Thyroid gland (tissue), 4 donors: ENCODE measurements at regions not wholly inside any gene's neighbourhood (a gene's known extent, or its start where the extent isn't known, plus 50 kb on each side); places are given as distances from the start of the nearest gene placed in this dataset.

Experiments used
- DNase-seq, 2 donors: peaks; one replicate each; pipeline ENCODE4 v3.0.0-alpha.2; 2019
- H3K27ac ChIP-seq, 3 donors: fragments of 200-600 bp; sonication (generic); 1 replicate in 2 of 3; 2 replicates in 1 of 3; pipeline ENCODE4 v1.5.1; 2016 to 2019; ENCODE audit warnings: mild to moderate bottlenecking in 1 of 3, moderate library complexity in 1 of 3
- H3K27me3 ChIP-seq: fragments of 200-600 bp; sonication (generic); one replicate; pipeline ENCODE4 v1.5.1; 2019
- H3K36me3 ChIP-seq, 2 donors: fragments of 200-600 bp; sonication (generic); one replicate each; pipeline ENCODE4 v1.5.1; 2016 to 2019
- H3K4me1 ChIP-seq, 2 donors: fragments of 200-600 bp; sonication (generic); one replicate each; pipeline ENCODE4 v1.5.1; 2017 to 2019
- H3K4me3 ChIP-seq, 3 donors: fragments of 200-600 bp; sonication (generic); replicated peaks in 1 of 3; 1 replicate in 2 of 3; 2 replicates in 1 of 3; pipeline ENCODE4 v1.5.1; 2016; ENCODE audit warnings: mild to moderate bottlenecking in 1 of 3
- H3K9me3 ChIP-seq: fragments of 200-600 bp; sonication (generic); one replicate; pipeline ENCODE4 v1.5.1; 2017
- POLR2A ChIP-seq, 2 donors: fragments of 450-650 bp; IDR thresholded peaks; one replicate each; pipeline ENCODE4 v1.6.1; 2017; ENCODE audit warnings: antibody characterized with exemption in 2 of 2, mild to moderate bottlenecking in 2 of 2, moderate library complexity in 1 of 2
- whole genome bisulfite sequencing, 2 donors: methylation state at CpG; one replicate each; pipeline ENCODE4 v1.1.5; 2017; 5-methylcytosine and 5-hydroxymethylcytosine counted together
- intact Hi-C: fragments of 100-400 bp; cut with DNase I; formaldehyde crosslinking; loops from one replicate; pipeline ENCODE4 v1.15.1; 2023
- TF ChIP-seq, protein P1 (sequence below), 6 experiments: fragments of 200-600 bp in 3 of 6; fragments of 450-650 bp in 3 of 6; sonication (generic) in 3 of 6; IDR thresholded peaks; one replicate each; pipeline ENCODE4 v1.5.1; 2016 to 2019; ENCODE audit warnings: antibody characterized with exemption in 6 of 6, mild to moderate bottlenecking in 2 of 6, inconsistent platforms in 1 of 6, moderate library complexity in 1 of 6

DNA sequence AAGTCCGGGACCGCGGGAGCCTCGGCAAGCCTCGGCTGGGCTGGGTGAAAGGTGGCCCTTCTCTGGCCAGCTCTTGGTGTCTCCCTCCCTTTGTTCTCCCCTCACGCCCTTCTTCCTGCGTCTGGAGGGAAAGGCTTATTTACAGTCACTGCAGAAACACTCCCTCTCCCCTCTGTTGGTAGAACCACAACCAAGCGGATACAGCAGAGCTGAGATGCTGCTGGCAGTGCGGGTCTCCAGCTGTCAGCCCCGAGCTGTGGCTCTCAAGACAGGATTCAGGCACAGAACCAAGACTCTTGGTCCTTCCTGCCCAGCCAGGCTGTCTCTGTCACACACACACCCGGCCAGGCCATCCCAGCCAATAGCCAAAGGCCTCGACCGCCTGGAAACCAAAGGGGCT lies 133.3 kb downstream of the ENGASE start:
- Histone ChIP-seq H3K36me3 (no peaks in the 10 kb centered on the region), H3K4me3 (no peak overlapping the region), H3K4me1 (no peaks in the 10 kb centered on the region), H3K27me3 (no peaks in the 10 kb centered on the region), H3K27ac (no peak overlapping the region), H3K9me3 (no peaks in the 10 kb centered on the region)
- intact Hi-C loops = no loop called here
- DNase-seq = no peak
- 47 to 50% methylated on average over 10 to 11 of the region's 13 CpGs for WGBS, 2 donors
- no peak for TF ChIP-seq POLR2A (IDR thresholded peaks at IDR 0.05)
- TF ChIP-seq, protein P1, sequence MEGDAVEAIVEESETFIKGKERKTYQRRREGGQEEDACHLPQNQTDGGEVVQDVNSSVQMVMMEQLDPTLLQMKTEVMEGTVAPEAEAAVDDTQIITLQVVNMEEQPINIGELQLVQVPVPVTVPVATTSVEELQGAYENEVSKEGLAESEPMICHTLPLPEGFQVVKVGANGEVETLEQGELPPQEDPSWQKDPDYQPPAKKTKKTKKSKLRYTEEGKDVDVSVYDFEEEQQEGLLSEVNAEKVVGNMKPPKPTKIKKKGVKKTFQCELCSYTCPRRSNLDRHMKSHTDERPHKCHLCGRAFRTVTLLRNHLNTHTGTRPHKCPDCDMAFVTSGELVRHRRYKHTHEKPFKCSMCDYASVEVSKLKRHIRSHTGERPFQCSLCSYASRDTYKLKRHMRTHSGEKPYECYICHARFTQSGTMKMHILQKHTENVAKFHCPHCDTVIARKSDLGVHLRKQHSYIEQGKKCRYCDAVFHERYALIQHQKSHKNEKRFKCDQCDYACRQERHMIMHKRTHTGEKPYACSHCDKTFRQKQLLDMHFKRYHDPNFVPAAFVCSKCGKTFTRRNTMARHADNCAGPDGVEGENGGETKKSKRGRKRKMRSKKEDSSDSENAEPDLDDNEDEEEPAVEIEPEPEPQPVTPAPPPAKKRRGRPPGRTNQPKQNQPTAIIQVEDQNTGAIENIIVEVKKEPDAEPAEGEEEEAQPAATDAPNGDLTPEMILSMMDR (IDR thresholded peaks at IDR 0.05) = no peak

DNA sequence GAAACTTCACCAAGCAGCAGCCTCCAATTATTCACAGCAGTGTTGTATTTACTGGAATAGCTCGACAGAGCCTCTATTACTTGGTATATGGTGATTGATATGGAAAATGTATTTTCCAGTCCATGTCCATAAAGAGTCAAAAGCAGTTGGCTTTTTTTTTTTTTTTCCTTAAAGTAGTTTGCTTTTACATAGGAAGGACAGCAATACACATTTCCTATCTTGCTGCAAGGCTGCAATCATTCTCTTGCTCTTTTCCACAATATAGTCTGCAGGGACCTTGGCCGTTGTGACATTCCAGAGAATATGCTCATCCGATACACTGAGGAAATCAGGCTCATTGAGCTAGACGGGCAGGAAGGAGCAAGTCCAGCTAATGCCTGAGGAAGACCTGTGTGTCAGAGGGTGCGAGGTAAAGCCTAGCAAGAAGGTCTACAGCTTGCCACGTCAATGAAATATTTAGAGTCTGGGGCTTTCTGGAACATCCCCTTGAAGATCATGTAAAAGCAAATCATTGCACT lies 131.1 kb downstream of the ENGASE start:
- TF ChIP-seq, protein P1 (IDR thresholded peaks at IDR 0.05) = no peak
- no peak for TF ChIP-seq POLR2A (IDR thresholded peaks at IDR 0.05)
- no peak for DNase-seq
- Histone ChIP-seq H3K4me1 (no peaks in the 10 kb centered on the region), H3K27ac (no peak overlapping the region), H3K9me3 (no peaks in the 10 kb centered on the region), H3K36me3 (no peaks in the 10 kb centered on the region), H3K27me3 (no peaks in the 10 kb centered on the region), H3K4me3 (no peak overlapping the region)
- 72 to 76% methylated on average over 6 of the region's 6 CpGs for WGBS, 2 donors
- intact Hi-C loops = no loop called here

DNA sequence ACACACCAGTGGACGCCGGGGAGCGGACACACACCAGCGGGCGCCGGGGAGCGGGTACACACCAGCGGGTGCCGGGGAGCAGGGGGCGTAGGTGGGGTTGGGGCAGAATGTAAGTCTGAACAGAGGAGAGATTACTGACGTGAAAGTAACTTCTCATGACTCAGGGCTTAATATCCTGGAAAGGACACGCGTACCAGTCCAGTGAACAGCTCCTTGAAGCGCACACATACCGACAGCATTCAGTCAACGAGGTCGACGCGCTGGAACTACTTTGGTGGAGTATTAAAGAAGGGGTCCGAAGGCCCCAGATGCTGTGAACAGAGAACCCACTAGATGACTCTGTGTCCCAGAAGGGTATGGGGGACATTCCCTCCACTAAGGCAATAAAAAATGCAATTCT lies 129.6 kb downstream of the ENGASE start:
- Histone ChIP-seq H3K4me3 (no peak overlapping the region), H3K9me3 (no peaks in the 10 kb centered on the region), H3K27ac (no peak overlapping the region), H3K4me1 (no peaks in the 10 kb centered on the region), H3K27me3 (no peaks in the 10 kb centered on the region), H3K36me3 (no peaks in the 10 kb centered on the region)
- DNase-seq = no peak
- intact Hi-C loops = no loop called here
- WGBS, 2 donors = 72 to 85% methylated on average over 20 of the region's 20 CpGs
- TF ChIP-seq POLR2A (IDR thresholded peaks at IDR 0.05) = no peak
- TF ChIP-seq, protein P1 (IDR thresholded peaks at IDR 0.05) = no peak

DNA sequence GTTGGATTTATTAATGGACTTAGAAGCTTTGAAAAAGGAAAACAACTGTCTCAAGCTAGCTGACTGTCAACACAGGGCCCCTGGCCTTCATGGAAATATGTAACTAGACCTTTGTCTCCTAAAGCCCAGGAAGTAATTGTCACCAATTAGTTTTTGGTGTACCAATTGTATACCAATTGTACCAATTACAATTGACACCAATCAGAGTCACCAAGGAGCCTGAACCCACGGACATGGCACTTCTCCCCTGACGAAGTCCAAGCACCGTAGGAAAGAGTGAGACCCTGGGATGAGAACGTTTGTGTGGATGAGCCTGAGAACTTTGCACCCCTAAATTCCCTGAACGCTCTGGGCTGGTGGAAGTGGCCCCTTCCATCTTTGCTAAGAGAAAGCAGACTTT lies 129.0 kb downstream of the ENGASE start:
- intact Hi-C loops = no loop called here
- Histone ChIP-seq H3K4me1 (no peaks in the 10 kb centered on the region), H3K27ac (no peak overlapping the region), H3K36me3 (no peaks in the 10 kb centered on the region), H3K9me3 (no peaks in the 10 kb centered on the region), H3K27me3 (no peaks in the 10 kb centered on the region), H3K4me3 (no peak overlapping the region)
- DNase-seq = no peak
- WGBS, 2 donors = 86 to 90% methylated on average over 5 of the region's 5 CpGs
- no peak for TF ChIP-seq POLR2A (IDR thresholded peaks at IDR 0.05)
- TF ChIP-seq, protein P1 (IDR thresholded peaks at IDR 0.05) = no peak

DNA sequence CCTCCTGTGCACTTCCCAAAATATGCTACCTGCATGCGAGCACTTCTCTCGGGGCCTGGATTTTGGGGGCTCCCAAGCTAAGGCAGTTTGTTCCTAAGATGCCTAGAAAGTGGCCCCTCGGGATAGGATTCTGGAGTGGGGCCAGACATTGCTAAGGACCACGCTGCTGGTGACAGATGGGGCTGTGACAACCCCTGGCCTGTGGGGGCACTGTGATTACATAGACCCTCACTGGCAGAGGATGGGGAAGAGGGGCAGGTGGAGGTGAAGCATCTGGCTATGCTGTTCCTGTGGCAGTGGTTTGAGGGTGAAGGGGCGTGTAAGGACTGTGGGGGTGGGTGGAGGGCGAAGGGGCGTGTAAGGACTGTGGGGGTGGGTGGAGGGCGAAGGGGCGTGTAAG lies 128.4 kb downstream of the ENGASE start:
- Histone ChIP-seq H3K27ac (no peak overlapping the region), H3K36me3 (no peaks in the 10 kb centered on the region), H3K4me1 (no peaks in the 10 kb centered on the region), H3K9me3 (no peaks in the 10 kb centered on the region), H3K4me3 (no peak overlapping the region), H3K27me3 (no peaks in the 10 kb centered on the region)
- WGBS, 2 donors = 70 to 74% methylated on average over 9 of the region's 9 CpGs
- TF ChIP-seq POLR2A (IDR thresholded peaks at IDR 0.05) = no peak
- TF ChIP-seq, protein P1 (IDR thresholded peaks at IDR 0.05) = no peak
- intact Hi-C loops = no loop called here
- DNase-seq = no peak
